ENCODE measurements at regions not wholly inside any gene's neighbourhood (a gene's known extent, or its start where the extent isn't known, plus 50 kb on each side); places are given as distances from the start of the nearest gene placed in this dataset.

DNA sequence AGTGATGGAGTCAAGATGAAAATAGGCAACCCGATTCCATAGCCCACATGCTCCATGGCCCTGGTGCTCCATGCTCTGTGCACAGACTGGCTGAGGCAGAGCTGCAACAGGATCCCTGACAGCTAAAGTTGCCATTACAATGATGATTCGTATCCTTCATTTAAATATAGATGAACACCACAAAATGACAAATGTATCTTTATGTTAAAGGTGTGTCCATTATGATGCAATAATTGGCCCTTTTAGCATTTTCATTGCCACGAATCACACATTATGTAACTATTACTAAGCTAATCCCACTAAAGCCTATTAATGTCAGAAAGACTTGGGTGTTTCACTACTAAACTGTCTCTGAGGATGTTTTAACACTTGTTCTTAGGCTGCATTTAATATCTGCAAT is 270.2 kb upstream of the THBS1 start:
- TF ChIP-seq, protein P1, sequence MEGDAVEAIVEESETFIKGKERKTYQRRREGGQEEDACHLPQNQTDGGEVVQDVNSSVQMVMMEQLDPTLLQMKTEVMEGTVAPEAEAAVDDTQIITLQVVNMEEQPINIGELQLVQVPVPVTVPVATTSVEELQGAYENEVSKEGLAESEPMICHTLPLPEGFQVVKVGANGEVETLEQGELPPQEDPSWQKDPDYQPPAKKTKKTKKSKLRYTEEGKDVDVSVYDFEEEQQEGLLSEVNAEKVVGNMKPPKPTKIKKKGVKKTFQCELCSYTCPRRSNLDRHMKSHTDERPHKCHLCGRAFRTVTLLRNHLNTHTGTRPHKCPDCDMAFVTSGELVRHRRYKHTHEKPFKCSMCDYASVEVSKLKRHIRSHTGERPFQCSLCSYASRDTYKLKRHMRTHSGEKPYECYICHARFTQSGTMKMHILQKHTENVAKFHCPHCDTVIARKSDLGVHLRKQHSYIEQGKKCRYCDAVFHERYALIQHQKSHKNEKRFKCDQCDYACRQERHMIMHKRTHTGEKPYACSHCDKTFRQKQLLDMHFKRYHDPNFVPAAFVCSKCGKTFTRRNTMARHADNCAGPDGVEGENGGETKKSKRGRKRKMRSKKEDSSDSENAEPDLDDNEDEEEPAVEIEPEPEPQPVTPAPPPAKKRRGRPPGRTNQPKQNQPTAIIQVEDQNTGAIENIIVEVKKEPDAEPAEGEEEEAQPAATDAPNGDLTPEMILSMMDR (IDR thresholded peaks at IDR 0.05; ENCODE audit: poor library complexity, severe bottlenecking), result no peak
- TF ChIP-seq, protein P2, sequence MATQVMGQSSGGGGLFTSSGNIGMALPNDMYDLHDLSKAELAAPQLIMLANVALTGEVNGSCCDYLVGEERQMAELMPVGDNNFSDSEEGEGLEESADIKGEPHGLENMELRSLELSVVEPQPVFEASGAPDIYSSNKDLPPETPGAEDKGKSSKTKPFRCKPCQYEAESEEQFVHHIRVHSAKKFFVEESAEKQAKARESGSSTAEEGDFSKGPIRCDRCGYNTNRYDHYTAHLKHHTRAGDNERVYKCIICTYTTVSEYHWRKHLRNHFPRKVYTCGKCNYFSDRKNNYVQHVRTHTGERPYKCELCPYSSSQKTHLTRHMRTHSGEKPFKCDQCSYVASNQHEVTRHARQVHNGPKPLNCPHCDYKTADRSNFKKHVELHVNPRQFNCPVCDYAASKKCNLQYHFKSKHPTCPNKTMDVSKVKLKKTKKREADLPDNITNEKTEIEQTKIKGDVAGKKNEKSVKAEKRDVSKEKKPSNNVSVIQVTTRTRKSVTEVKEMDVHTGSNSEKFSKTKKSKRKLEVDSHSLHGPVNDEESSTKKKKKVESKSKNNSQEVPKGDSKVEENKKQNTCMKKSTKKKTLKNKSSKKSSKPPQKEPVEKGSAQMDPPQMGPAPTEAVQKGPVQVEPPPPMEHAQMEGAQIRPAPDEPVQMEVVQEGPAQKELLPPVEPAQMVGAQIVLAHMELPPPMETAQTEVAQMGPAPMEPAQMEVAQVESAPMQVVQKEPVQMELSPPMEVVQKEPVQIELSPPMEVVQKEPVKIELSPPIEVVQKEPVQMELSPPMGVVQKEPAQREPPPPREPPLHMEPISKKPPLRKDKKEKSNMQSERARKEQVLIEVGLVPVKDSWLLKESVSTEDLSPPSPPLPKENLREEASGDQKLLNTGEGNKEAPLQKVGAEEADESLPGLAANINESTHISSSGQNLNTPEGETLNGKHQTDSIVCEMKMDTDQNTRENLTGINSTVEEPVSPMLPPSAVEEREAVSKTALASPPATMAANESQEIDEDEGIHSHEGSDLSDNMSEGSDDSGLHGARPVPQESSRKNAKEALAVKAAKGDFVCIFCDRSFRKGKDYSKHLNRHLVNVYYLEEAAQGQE (IDR thresholded peaks at IDR 0.05; ENCODE audit: borderline replicate concordance), result no peak
- TF ChIP-seq EZH2 (IDR thresholded peaks at IDR 0.05; ENCODE audit: borderline replicate concordance, insufficient read depth, low read length, poor library complexity, severe bottlenecking) (no peak), TAF1 (IDR thresholded peaks at IDR 0.05; ENCODE audit: low read depth) (no peak), POLR2AphosphoS5 (IDR thresholded peaks at IDR 0.05) (no peak)
